HEK293 (cell line): ENCODE measurements at regions not wholly inside any gene's neighbourhood (a gene's known extent, or its start where the extent isn't known, plus 50 kb on each side); places are given as distances from the start of the nearest gene placed in this dataset.

Experiments
- CTCF ChIA-PET: fragments of 350-600 bp; formaldehyde crosslinking; extraction: SDS; loops from one replicate; lab custom pipeline; 2021; ENCODE audit warnings: antibody characterized with exemption; lab: Yijun Ruan, JAX
- POLR2A ChIA-PET: fragments of 300-600 bp; formaldehyde crosslinking; extraction: SDS; loops from one replicate; lab custom pipeline; 2020; ENCODE audit warnings: antibody characterized with exemption, inconsistent platforms; lab: Yijun Ruan, JAX
- H3K27ac ChIP-seq: fragments of 200-500 bp; sonication (Bioruptor generic); 2 replicates; pipeline ENCODE4 v1.5.1; 2014; ENCODE audit warnings: low read depth, low read length, control low read depth, inconsistent platforms; ENCODE audit errors: extremely low read depth
- H3K36me3 ChIP-seq, 2 experiments: fragments of 200-500 bp in 1 of 2; sonication (Bioruptor generic) in 1 of 2; 1 replicate in 1 of 2; 2 replicates in 1 of 2; pipeline ENCODE4 v1.5.1; 2014 to 2017; ENCODE audit warnings: inconsistent platforms in 2 of 2, low read length in 2 of 2; ENCODE audit not compliant: control insufficient read depth in 2 of 2, insufficient read depth in 1 of 2
- H3K4me1 ChIP-seq: fragments of 200-500 bp; sonication (Bioruptor generic); 2 replicates; pipeline ENCODE4 v1.5.1; 2014; ENCODE audit warnings: mild to moderate bottlenecking, low read length, inconsistent platforms; ENCODE audit not compliant: control insufficient read depth, insufficient read depth
- H3K4me3 ChIP-seq: 2 replicates; pipeline ENCODE4 v1.5.1; 2011; ENCODE audit warnings: low read depth, mild to moderate bottlenecking, control low read depth, low read length, moderate library complexity
- H3K9me3 ChIP-seq: fragments of 200-500 bp; sonication (Bioruptor generic); 2 replicates; pipeline ENCODE4 v1.5.1; 2014; ENCODE audit warnings: low read depth, low read length, inconsistent platforms; ENCODE audit not compliant: control insufficient read depth, insufficient read depth
- MEIS1 ChIP-seq: sonication (generic); formaldehyde crosslinking; IDR thresholded peaks from 2 replicates; pipeline ENCODE4 v1.8.1; 2022; ENCODE audit warnings: missing genetic modification reagents, mild to moderate bottlenecking, borderline replicate concordance
- MZF1 ChIP-seq: fragments of 450-650 bp; formaldehyde crosslinking; IDR thresholded peaks from 2 replicates; pipeline ENCODE4 v1.5.1; 2017; ENCODE audit warnings: missing biosample characterization, missing genetic modification characterization, borderline replicate concordance
- SCRT2 ChIP-seq: fragments of 450-650 bp; formaldehyde crosslinking; IDR thresholded peaks from 2 replicates; pipeline ENCODE4 v1.5.1; 2016; ENCODE audit warnings: missing biosample characterization, missing genetic modification characterization
- SP3 ChIP-seq: fragments of 450-650 bp; formaldehyde crosslinking; IDR thresholded peaks from 2 replicates; pipeline ENCODE4 v1.5.1; 2016; ENCODE audit warnings: missing biosample characterization, missing genetic modification characterization
- ZBTB20 ChIP-seq: fragments of 450-650 bp; formaldehyde crosslinking; IDR thresholded peaks from 2 replicates; pipeline ENCODE4 v1.5.1; 2016; ENCODE audit warnings: missing biosample characterization, missing genetic modification characterization
- ZBTB8A ChIP-seq: fragments of 450-650 bp; formaldehyde crosslinking; IDR thresholded peaks from 2 replicates; pipeline ENCODE4 v1.5.1; 2016; ENCODE audit warnings: missing biosample characterization, missing genetic modification characterization
- ZNF132 ChIP-seq: fragments of 450-650 bp; formaldehyde crosslinking; IDR thresholded peaks from 2 replicates; pipeline ENCODE4 v1.5.1; 2017; ENCODE audit warnings: missing biosample characterization, missing genetic modification characterization, borderline replicate concordance
- ZNF155 ChIP-seq: fragments of 450-650 bp; formaldehyde crosslinking; IDR thresholded peaks from 2 replicates; pipeline ENCODE4 v1.5.1; 2016; ENCODE audit warnings: missing biosample characterization, missing genetic modification characterization
- ZNF157 ChIP-seq: fragments of 450-650 bp; formaldehyde crosslinking; IDR thresholded peaks from 2 replicates; pipeline ENCODE4 v1.5.1; 2016; ENCODE audit warnings: missing biosample characterization, missing genetic modification characterization
- ZNF184 ChIP-seq: fragments of 450-650 bp; IDR thresholded peaks from 2 replicates; pipeline ENCODE4 v1.5.1; 2018; ENCODE audit warnings: missing biosample characterization, mild to moderate bottlenecking, missing genetic modification characterization
- ZNF335 ChIP-seq: fragments of 450-650 bp; formaldehyde crosslinking; conservative IDR thresholded peaks from 2 replicates; pipeline ENCODE4 v1.5.1; 2016; ENCODE audit warnings: missing biosample characterization, missing genetic modification characterization
- ZNF544 ChIP-seq: fragments of 450-650 bp; formaldehyde crosslinking; IDR thresholded peaks from 2 replicates; pipeline ENCODE4 v1.5.0; 2017; ENCODE audit warnings: missing biosample characterization, missing genetic modification characterization
- ZNF548 ChIP-seq: fragments of 450-650 bp; formaldehyde crosslinking; IDR thresholded peaks from 2 replicates; pipeline ENCODE4 v1.5.1; 2016; ENCODE audit warnings: missing biosample characterization, missing genetic modification characterization
- ZNF629 ChIP-seq: fragments of 450-650 bp; formaldehyde crosslinking; IDR thresholded peaks from 2 replicates; pipeline ENCODE4 v1.5.1; 2017; ENCODE audit warnings: missing biosample characterization, missing genetic modification characterization
- ZNF660 ChIP-seq: fragments of 450-650 bp; IDR thresholded peaks from 2 replicates; pipeline ENCODE4 v1.5.1; 2018; ENCODE audit warnings: missing biosample characterization, mild to moderate bottlenecking, missing genetic modification characterization
- ZNF785 ChIP-seq: fragments of 450-650 bp; formaldehyde crosslinking; IDR thresholded peaks from 2 replicates; pipeline ENCODE4 v1.5.1; 2016; ENCODE audit warnings: missing biosample characterization, missing genetic modification characterization
- ZNF792 ChIP-seq: fragments of 450-650 bp; formaldehyde crosslinking; IDR thresholded peaks from 2 replicates; pipeline ENCODE4 v1.5.1; 2016; ENCODE audit warnings: missing biosample characterization, missing genetic modification characterization
- TF ChIP-seq, protein P1 (sequence below): fragments of 450-650 bp; formaldehyde crosslinking; IDR thresholded peaks from 2 replicates; pipeline ENCODE4 v1.5.1; 2016; ENCODE audit warnings: missing biosample characterization, missing genetic modification characterization
- TF ChIP-seq, protein P2 (sequence below): fragments of 450-650 bp; formaldehyde crosslinking; IDR thresholded peaks from 2 replicates; pipeline ENCODE4 v1.5.1; 2017; ENCODE audit warnings: missing biosample characterization, missing genetic modification characterization

DNA sequence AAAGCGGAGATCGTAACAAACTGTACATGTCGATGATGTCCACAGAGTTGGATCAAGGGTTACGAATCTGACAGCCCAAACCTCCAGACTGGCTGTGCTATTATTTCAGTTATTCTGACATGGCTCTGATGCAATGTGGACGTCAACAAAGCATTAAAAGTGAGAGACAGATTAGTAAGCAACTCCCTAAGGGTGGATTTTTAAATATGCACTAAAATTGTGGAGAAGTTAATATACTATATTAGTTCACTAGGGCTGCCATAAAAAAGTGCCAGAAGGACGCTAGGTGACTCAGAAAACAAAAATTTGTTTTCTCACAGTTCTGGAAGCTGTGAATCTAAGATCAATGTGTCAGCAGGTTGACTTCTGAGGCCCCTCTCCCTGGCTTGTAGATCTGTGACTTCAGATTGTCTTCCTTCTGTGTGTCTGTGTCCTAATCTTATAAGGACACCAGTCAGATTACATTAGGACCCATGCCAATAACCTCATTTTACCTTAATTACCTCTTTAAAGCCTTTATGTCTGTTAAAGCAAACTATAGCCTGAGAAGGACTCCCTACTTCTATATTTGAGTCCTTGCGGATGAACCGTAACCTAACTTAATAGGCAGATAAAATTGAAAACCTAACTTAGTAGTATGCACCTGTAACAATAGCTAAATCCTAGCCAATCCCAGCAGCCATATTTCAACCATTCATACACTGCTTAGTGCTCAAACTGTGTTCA, 66.0 kb upstream of the BACH1 start:
- ChIA-PET CTCF (interaction anchor here (0.6 to 3.0 kb wide), 11 partner anchors 9 to 163 kb away, joined by 3 to 10 read pairs (median 4); no protein-coding TSS in a partner anchor), POLR2A (interaction anchor here (0.6 kb wide), 1 partner anchor 146 kb away, joined by 4 read pairs; no protein-coding TSS in a partner anchor)
- Histone ChIP-seq H3K4me1 (no peaks in the 10 kb centered on the region), H3K9me3 (no peaks in the 10 kb centered on the region), H3K4me3 (no peak overlapping the region), H3K27ac (no peak overlapping the region), H3K36me3 (no peaks in the 10 kb centered on the region)
- TF ChIP-seq ZNF785, result no peak
- TF ChIP-seq ZNF132 (tag by site-specific recombination), result 0 out of 2 replicates have a peak, but pooled peaks have one; percentile 15
- 0 out of 2 replicates have a peak, but pooled peaks have one; percentile 18 for TF ChIP-seq ZNF629
- 0 out of 2 replicates have a peak, but pooled peaks have one; percentile 61 for TF ChIP-seq ZNF184 (tag by site-specific recombination)
- TF ChIP-seq, protein P1, sequence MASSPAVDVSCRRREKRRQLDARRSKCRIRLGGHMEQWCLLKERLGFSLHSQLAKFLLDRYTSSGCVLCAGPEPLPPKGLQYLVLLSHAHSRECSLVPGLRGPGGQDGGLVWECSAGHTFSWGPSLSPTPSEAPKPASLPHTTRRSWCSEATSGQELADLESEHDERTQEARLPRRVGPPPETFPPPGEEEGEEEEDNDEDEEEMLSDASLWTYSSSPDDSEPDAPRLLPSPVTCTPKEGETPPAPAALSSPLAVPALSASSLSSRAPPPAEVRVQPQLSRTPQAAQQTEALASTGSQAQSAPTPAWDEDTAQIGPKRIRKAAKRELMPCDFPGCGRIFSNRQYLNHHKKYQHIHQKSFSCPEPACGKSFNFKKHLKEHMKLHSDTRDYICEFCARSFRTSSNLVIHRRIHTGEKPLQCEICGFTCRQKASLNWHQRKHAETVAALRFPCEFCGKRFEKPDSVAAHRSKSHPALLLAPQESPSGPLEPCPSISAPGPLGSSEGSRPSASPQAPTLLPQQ (tag by site-specific recombination), result 0 out of 2 replicates have a peak, but pooled peaks have one; percentile 13
- TF ChIP-seq, protein P2, sequence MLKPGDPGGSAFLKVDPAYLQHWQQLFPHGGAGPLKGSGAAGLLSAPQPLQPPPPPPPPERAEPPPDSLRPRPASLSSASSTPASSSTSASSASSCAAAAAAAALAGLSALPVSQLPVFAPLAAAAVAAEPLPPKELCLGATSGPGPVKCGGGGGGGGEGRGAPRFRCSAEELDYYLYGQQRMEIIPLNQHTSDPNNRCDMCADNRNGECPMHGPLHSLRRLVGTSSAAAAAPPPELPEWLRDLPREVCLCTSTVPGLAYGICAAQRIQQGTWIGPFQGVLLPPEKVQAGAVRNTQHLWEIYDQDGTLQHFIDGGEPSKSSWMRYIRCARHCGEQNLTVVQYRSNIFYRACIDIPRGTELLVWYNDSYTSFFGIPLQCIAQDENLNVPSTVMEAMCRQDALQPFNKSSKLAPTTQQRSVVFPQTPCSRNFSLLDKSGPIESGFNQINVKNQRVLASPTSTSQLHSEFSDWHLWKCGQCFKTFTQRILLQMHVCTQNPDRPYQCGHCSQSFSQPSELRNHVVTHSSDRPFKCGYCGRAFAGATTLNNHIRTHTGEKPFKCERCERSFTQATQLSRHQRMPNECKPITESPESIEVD (tag by site-specific recombination), result peak; percentile 60
- 0 out of 2 replicates have a peak, but pooled peaks have one; percentile 16 for TF ChIP-seq ZNF660 (tag by site-specific recombination)
- no peak for TF ChIP-seq ZNF544 (tag by site-specific recombination)
- no peak for TF ChIP-seq ZNF155 (tag by site-specific recombination)
- TF ChIP-seq SCRT2 (tag by site-specific recombination), result 0 out of 2 replicates have a peak, but pooled peaks have one; percentile 15
- no peak for TF ChIP-seq ZBTB8A
- 0 out of 2 replicates have a peak, but pooled peaks have one; percentile 12 for TF ChIP-seq ZNF335 (tag by site-specific recombination)
- TF ChIP-seq ZNF157 (tag by site-specific recombination), result no peak

DNA sequence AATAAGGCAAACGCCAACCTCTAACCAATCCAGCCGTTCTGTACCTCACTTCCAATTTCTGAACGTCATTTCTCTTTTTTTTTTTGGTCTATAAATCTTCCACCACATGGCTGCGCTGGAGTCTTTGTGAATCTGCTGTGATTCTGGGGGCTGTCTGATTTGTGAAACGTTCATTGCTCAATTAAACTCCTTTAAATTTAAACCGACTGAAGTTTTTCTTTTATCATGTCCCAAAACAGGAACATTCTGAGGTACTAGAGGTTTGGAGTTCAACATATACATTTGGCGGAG, 65.5 kb upstream of the BACH1 start:
- Histone ChIP-seq H3K4me3 (no peak overlapping the region), H3K4me1 (no peaks in the 10 kb centered on the region), H3K27ac (no peak overlapping the region), H3K9me3 (no peaks in the 10 kb centered on the region), H3K36me3 (no peaks in the 10 kb centered on the region)
- CTCF ChIA-PET, result interaction anchor here (0.6 to 3.0 kb wide), 13 partner anchors 8 to 220 kb away, joined by 3 to 10 read pairs (median 4); no protein-coding TSS in a partner anchor
- no peak for TF ChIP-seq ZBTB20 (tag by site-specific recombination)
- TF ChIP-seq MZF1 (tag by site-specific recombination), result no peak
- POLR2A ChIA-PET, result no interaction called here

DNA sequence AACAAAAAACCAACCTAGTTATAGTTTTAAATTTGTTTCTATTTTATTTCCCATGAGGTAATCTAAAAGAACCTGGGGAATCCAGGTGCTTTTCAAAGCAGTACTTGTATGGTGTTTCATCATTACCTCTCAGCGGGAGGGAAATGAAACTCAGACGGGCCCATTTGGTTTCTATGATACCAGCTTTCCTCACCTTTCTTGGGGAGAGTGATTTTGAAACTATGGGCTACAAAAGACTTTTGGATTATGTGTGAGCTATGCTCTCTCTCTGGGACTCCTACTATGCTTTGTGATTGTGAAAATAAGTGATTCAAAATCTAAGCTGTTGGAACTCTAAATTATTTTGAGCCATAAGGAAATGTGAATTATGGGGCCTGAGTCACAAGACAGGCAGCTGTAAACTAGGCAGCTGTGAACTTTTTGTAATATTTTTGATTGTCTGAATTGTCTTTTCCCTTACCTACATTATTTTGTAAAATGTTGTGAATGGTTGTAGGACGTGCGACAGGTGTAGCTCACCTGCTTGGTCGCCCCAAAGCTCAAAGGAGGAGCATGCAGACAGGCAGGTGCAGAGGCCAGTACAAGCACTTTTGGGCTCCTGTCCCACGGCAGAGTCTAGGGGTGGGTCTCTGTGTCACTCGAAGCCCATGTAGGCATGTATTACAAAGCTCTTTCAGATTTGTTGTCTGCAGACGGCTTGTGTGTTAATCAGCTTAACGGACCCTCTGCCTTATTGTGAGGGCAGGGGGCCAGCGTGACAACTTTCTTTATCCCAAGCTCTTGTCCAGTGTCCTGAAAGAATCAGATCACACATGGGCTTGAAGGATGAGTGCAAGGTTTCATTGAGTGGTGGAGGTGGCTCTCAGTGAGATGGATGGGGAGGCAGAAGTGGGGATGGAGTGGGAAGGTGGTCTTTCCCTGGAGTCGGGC, 64.8 kb upstream of the BACH1 start:
- ChIA-PET CTCF (interaction anchor here (0.6 to 3.0 kb wide), 11 partner anchors 9 to 220 kb away, joined by 3 to 10 read pairs (median 4); no protein-coding TSS in a partner anchor), POLR2A (interaction anchor here (0.6 kb wide), 1 partner anchor 120 kb away, joined by 4 read pairs; no protein-coding TSS in a partner anchor)
- Histone ChIP-seq H3K27ac (no peak overlapping the region), H3K9me3 (no peaks in the 10 kb centered on the region), H3K4me1 (no peaks in the 10 kb centered on the region), H3K36me3 (no peaks in the 10 kb centered on the region)
- TF ChIP-seq SCRT2 (tag by site-specific recombination) (peak; percentile 91), ZNF548 (tag by site-specific recombination) (no peak), ZNF792 (tag by site-specific recombination) (no peak), MEIS1 (CRISPR knock-in tag) (no peak), SP3 (tag by site-specific recombination) (0 out of 2 replicates have a peak, but pooled peaks have one; percentile 8)
- TF ChIP-seq, all 188 proteins: peak for 2
- no peak overlapping the region for H3K4me3 ChIP-seq
